Keratinocyte (primary cell): ENCODE measurements at regions not wholly inside any gene's neighbourhood (a gene's known extent, or its start where the extent isn't known, plus 50 kb on each side); places are given as distances from the start of the nearest gene placed in this dataset.

Experiments
- DNase-seq: peaks from one replicate; pipeline ENCODE4 v3.0.0-alpha.2; 2011; ENCODE audit warnings: low read depth, missing footprints, low spot score
- FAIRE-seq: peaks from 2 replicates; lab custom pipeline; 2011; peaks lifted over from hg19 to GRCh38; lab: Jason Lieb, UNC
- H2AFZ ChIP-seq: 2 replicates; pipeline ENCODE4 v1.6.0; 2012; ENCODE audit warnings: low read length, control low read depth, inconsistent platforms; ENCODE audit not compliant: control insufficient read depth
- H3K27ac ChIP-seq: 2 replicates; pipeline ENCODE4 v1.5.1; 2011; ENCODE audit warnings: low read length; ENCODE audit not compliant: control insufficient read depth, insufficient read depth
- H3K27me3 ChIP-seq: 3 replicates; pipeline ENCODE4 v1.6.0; 2011; ENCODE audit warnings: low read length; ENCODE audit not compliant: control insufficient read depth, insufficient read depth; ENCODE audit errors: extremely low read depth
- H3K36me3 ChIP-seq, 2 experiments: 2 replicates in 1 of 2; 3 replicates in 1 of 2; pipeline ENCODE4 v1.5.1; 2011; ENCODE audit warnings: low read length in 2 of 2, mild to moderate bottlenecking in 1 of 2; ENCODE audit not compliant: control insufficient read depth in 2 of 2, insufficient read depth in 2 of 2; ENCODE audit errors: extremely low read depth in 1 of 2
- H3K4me1 ChIP-seq: 3 replicates; pipeline ENCODE4 v1.5.1; 2011; ENCODE audit warnings: low read length; ENCODE audit not compliant: control insufficient read depth, insufficient read depth; ENCODE audit errors: extremely low read depth
- H3K4me2 ChIP-seq: 3 replicates; pipeline ENCODE4 v1.6.0; 2011; ENCODE audit warnings: low read depth, low read length; ENCODE audit not compliant: control insufficient read depth, insufficient read depth; ENCODE audit errors: extremely low read depth
- H3K4me3 ChIP-seq, 3 experiments: fragments of 200-600 bp in 1 of 3; sonication (generic) in 1 of 3; 2 replicates in 2 of 3; 3 replicates in 1 of 3; pipeline ENCODE4 v1.5.1; 2011 to 2016; ENCODE audit warnings: low read length in 3 of 3, mild to moderate bottlenecking in 3 of 3, control low read depth in 2 of 3, inconsistent platforms in 1 of 3, low read depth in 1 of 3, mixed read lengths in 1 of 3, mixed run types in 1 of 3, moderate library complexity in 1 of 3; ENCODE audit not compliant: control insufficient read depth in 2 of 3, insufficient read depth in 2 of 3; ENCODE audit errors: extremely low read depth in 1 of 3
- H3K79me2 ChIP-seq: 2 replicates; pipeline ENCODE4 v1.6.0; 2012; ENCODE audit warnings: low read length; ENCODE audit not compliant: control insufficient read depth, insufficient read depth
- H3K9ac ChIP-seq: 3 replicates; pipeline ENCODE4 v1.6.0; 2011; ENCODE audit warnings: low read length; ENCODE audit not compliant: control insufficient read depth, insufficient read depth; ENCODE audit errors: extremely low read depth
- H3K9me1 ChIP-seq: 3 replicates; pipeline ENCODE4 v1.6.0; 2011; ENCODE audit warnings: low read length; ENCODE audit not compliant: control insufficient read depth, insufficient read depth; ENCODE audit errors: extremely low read depth
- H3K9me3 ChIP-seq: 2 replicates; pipeline ENCODE4 v1.5.1; 2012; ENCODE audit warnings: low read depth, low read length; ENCODE audit not compliant: control insufficient read depth
- H4K20me1 ChIP-seq: 3 replicates; pipeline ENCODE4 v1.6.0; 2011; ENCODE audit warnings: low read length; ENCODE audit not compliant: control insufficient read depth, insufficient read depth; ENCODE audit errors: extremely low read depth
- EZH2 ChIP-seq: IDR thresholded peaks from one replicate; pipeline ENCODE4 v1.6.1; 2012; ENCODE audit warnings: inconsistent platforms, mild to moderate bottlenecking, low read length, moderate library complexity
- dilution Hi-C: fragments of 300-500 bp; cut with MboI; formaldehyde crosslinking; loops from one replicate; pipeline ENCODE4 v1.7.0; 2020; ENCODE audit warnings: low sequenced_read_pairs; ENCODE audit not compliant: extremely low pct_ligation_motif_present
- TF ChIP-seq, protein P1 (sequence below), 3 experiments: IDR thresholded peaks in 1 of 3; conservative IDR thresholded peaks in 1 of 3; optimal IDR thresholded peaks in 1 of 3; 2 replicates in 2 of 3; 3 replicates in 1 of 3; pipeline versions ENCODE3 to v1.5.1; 2011; ENCODE audit warnings: low read length in 3 of 3, mild to moderate bottlenecking in 3 of 3, moderate library complexity in 2 of 3, control low read depth in 1 of 3, inconsistent platforms in 1 of 3; ENCODE audit not compliant: insufficient read depth in 2 of 3; ENCODE audit errors: extremely low read depth in 1 of 3

DNA sequence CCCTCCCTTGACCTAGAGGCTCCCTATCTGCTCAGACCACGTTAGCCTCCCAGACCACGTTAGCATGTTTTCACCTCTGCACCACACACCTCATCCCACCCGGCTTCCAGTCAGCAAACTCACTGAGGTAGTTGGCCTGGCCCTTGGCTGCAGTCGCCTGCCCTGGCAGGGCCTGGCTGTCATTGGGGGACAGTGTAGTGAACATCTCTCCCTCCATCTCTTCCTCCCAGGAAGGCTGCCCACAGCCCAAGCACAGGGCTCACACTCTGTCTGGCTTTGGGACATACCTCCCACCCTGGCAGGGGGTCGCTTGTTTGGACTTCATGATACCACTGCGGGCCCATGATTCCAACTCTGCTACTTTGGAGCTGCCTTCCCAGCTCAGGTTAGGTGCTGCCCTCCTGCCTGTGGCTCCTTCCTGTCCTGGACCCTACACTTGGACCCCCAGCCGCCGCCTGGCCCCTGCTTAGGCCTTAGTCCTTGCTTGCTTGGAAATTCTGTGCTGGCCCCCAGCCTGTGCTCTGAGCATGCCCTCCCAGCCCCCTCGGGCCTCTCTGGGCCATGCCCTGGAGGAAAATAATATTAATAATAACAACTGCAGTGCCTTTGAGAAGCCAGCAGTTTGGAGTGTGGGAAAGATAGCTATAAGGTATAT is 167.7 kb downstream of the COPRS start:
- no peak overlapping the region for H3K4me3 ChIP-seq
- H3K4me2 ChIP-seq, result no peak overlapping the region
- H3K36me3 ChIP-seq, result no peaks in the 10 kb centered on the region
- FAIRE-seq (no peak), DNase-seq (no peak)
- TF ChIP-seq, protein P1, sequence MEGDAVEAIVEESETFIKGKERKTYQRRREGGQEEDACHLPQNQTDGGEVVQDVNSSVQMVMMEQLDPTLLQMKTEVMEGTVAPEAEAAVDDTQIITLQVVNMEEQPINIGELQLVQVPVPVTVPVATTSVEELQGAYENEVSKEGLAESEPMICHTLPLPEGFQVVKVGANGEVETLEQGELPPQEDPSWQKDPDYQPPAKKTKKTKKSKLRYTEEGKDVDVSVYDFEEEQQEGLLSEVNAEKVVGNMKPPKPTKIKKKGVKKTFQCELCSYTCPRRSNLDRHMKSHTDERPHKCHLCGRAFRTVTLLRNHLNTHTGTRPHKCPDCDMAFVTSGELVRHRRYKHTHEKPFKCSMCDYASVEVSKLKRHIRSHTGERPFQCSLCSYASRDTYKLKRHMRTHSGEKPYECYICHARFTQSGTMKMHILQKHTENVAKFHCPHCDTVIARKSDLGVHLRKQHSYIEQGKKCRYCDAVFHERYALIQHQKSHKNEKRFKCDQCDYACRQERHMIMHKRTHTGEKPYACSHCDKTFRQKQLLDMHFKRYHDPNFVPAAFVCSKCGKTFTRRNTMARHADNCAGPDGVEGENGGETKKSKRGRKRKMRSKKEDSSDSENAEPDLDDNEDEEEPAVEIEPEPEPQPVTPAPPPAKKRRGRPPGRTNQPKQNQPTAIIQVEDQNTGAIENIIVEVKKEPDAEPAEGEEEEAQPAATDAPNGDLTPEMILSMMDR (optimal IDR thresholded peaks at IDR 0.05 in 1 of 3, IDR thresholded peaks at IDR 0.05 in 1 of 3, conservative IDR thresholded peaks at IDR 0.05 in 1 of 3; ENCODE audit: extremely low read depth in 1 of 3, insufficient read depth in 2 of 3, low read length in 3 of 3), result no peak
- no peak for TF ChIP-seq EZH2
- dilution Hi-C loops, result loop anchor here (25.0 kb wide), 1 partner anchor 104 kb away; no protein-coding TSS in a partner anchor
- no peaks in the 10 kb centered on the region for H3K27me3 ChIP-seq
- H3K27ac ChIP-seq, result no peak overlapping the region
- no peaks in the 10 kb centered on the region for H3K9me3 ChIP-seq
- H3K9ac ChIP-seq, result no peak overlapping the region
- no peaks in the 10 kb centered on the region for H3K9me1 ChIP-seq
- H2AFZ ChIP-seq, result no peak overlapping the region
- H3K4me1 ChIP-seq, result no peaks in the 10 kb centered on the region
- no peaks in the 10 kb centered on the region for H3K79me2 ChIP-seq
- no peaks in the 10 kb centered on the region for H4K20me1 ChIP-seq

DNA sequence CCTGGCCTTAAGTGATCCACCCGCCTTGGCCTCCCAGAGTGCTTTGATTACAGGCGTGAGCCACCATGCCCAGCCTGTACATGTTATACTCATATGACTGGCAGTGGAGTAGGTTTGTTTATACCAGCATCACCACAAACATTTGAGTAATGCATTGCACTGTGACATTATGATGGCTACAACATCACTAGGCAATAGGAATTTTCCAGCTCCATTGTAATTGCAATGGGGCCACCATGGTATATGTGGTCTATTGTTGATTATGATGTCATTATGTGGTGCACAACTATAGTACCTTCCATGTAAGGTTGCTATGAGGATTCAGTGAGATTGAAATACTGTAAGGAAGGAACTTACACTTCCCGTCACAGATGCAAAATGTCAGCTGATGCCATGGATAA is 168.9 kb downstream of the COPRS start:
- Histone ChIP-seq H2AFZ (no peak overlapping the region), H3K27ac (no peak overlapping the region), H3K9ac (no peak overlapping the region), H3K36me3 (no peaks in the 10 kb centered on the region), H3K79me2 (no peaks in the 10 kb centered on the region), H3K4me1 (no peaks in the 10 kb centered on the region), H3K9me3 (no peaks in the 10 kb centered on the region), H3K9me1 (no peaks in the 10 kb centered on the region), H4K20me1 (no peaks in the 10 kb centered on the region), H3K4me2 (no peak overlapping the region), H3K27me3 (no peaks in the 10 kb centered on the region), H3K4me3 (no peak overlapping the region)
- dilution Hi-C loops, result loop anchor here (25.0 kb wide), 1 partner anchor 103 kb away; no protein-coding TSS in a partner anchor
- FAIRE-seq, result no peak
- TF ChIP-seq EZH2, result no peak
- TF ChIP-seq, protein P1 (optimal IDR thresholded peaks at IDR 0.05 in 1 of 3, IDR thresholded peaks at IDR 0.05 in 1 of 3, conservative IDR thresholded peaks at IDR 0.05 in 1 of 3; ENCODE audit: extremely low read depth in 1 of 3, insufficient read depth in 2 of 3, low read length in 3 of 3), result no peak
- DNase-seq, result no peak
